ENCODE measurements at regions not wholly inside any gene's neighbourhood (a gene's known extent, or its start where the extent isn't known, plus 50 kb on each side); places are given as distances from the start of the nearest gene placed in this dataset.

DNA sequence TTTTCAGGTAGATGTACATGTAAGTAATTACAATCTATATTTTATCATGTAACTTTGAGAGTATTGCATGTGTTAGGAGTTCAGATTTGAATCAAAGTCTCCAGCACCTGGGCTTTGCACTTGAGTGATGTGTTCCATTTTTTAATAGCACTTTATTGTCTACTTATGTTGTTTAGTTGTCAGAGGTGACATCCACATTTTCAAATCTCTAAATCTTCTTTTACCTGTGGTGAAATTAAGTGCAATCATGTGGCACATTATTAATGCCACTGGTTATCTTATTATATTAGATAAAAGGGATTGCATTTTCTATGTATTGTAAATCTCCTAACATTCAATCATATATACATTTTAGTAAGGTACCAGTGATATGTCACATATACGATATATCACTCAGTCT is 333.4 kb downstream of the AASDHPPT start:
- TF ChIP-seq, protein P1, sequence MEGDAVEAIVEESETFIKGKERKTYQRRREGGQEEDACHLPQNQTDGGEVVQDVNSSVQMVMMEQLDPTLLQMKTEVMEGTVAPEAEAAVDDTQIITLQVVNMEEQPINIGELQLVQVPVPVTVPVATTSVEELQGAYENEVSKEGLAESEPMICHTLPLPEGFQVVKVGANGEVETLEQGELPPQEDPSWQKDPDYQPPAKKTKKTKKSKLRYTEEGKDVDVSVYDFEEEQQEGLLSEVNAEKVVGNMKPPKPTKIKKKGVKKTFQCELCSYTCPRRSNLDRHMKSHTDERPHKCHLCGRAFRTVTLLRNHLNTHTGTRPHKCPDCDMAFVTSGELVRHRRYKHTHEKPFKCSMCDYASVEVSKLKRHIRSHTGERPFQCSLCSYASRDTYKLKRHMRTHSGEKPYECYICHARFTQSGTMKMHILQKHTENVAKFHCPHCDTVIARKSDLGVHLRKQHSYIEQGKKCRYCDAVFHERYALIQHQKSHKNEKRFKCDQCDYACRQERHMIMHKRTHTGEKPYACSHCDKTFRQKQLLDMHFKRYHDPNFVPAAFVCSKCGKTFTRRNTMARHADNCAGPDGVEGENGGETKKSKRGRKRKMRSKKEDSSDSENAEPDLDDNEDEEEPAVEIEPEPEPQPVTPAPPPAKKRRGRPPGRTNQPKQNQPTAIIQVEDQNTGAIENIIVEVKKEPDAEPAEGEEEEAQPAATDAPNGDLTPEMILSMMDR (IDR thresholded peaks at IDR 0.05) = no peak
- no peak for TF ChIP-seq ZFX (IDR thresholded peaks at IDR 0.05; ENCODE audit: borderline replicate concordance)

Measured in 22Rv1 (cell line).